22Rv1 (cell line): ENCODE measurements at regions not wholly inside any gene's neighbourhood (a gene's known extent, or its start where the extent isn't known, plus 50 kb on each side); places are given as distances from the start of the nearest gene placed in this dataset.

Experiments used
- H3K27ac ChIP-seq: fragments of 450-650 bp; 2 replicates; pipeline ENCODE4 v1.5.1; 2017
- CTCF ChIP-seq: fragments of 450-650 bp; IDR thresholded peaks from 2 replicates; pipeline ENCODE4 v1.5.1; 2017; ENCODE audit warnings: mild to moderate bottlenecking
- ZFX ChIP-seq: fragments of 450-650 bp; IDR thresholded peaks from 2 replicates; pipeline ENCODE4 v1.6.1; 2017; ENCODE audit warnings: antibody characterized with exemption, borderline replicate concordance

GRCh38 chr13:106234636-106235035, 300.8 kb downstream of the EFNB2 start:
- TF ChIP-seq ZFX (no peak), CTCF (no peak)
- no peak overlapping the region for H3K27ac ChIP-seq

- no peak for TF ChIP-seq ZFX
- TF ChIP-seq CTCF, result no peak
Measured at GRCh38 chr13:106233134-106233735, 302.2 kb downstream of the EFNB2 start.

GRCh38 chr13:106232681-106233080, 302.8 kb downstream of the EFNB2 start:
- no peak for TF ChIP-seq ZFX
- TF ChIP-seq CTCF, result no peak

More at GRCh38 chr13:106233134-106233735, 302.2 kb downstream of the EFNB2 start:
- H3K27ac ChIP-seq, result no peak overlapping the region

GRCh38 chr13:106230450-106230849, 305.0 kb downstream of the EFNB2 start:
- TF ChIP-seq ZFX, result no peak
- TF ChIP-seq CTCF, result no peak
- no peak overlapping the region for H3K27ac ChIP-seq

More at GRCh38 chr13:106232681-106233080, 302.8 kb downstream of the EFNB2 start:
- H3K27ac ChIP-seq, result no peak overlapping the region

- no peak overlapping the region for H3K27ac ChIP-seq
- TF ChIP-seq ZFX (no peak), CTCF (no peak)
Measured at GRCh38 chr13:106225126-106225525, 310.3 kb downstream of the EFNB2 start.

- TF ChIP-seq ZFX, result no peak
- TF ChIP-seq CTCF, result no peak
- no peak overlapping the region for H3K27ac ChIP-seq
Measured at GRCh38 chr13:106220211-106220610, 315.3 kb downstream of the EFNB2 start.

GRCh38 chr13:106213028-106213757, 322.3 kb downstream of the EFNB2 start:
- no peak for TF ChIP-seq CTCF
- no peak for TF ChIP-seq ZFX
- H3K27ac ChIP-seq, result no peak overlapping the region
